Middle frontal gyrus (tissue), 1 donor: ENCODE measurements at regions not wholly inside any gene's neighbourhood (a gene's known extent, or its start where the extent isn't known, plus 50 kb on each side); places are given as distances from the start of the nearest gene placed in this dataset.

ENCODE experiments used
- DNase-seq: peaks from one replicate; pipeline ENCODE4 v3.0.0-alpha.2; 2015; ENCODE audit warnings: low spot score; ENCODE audit errors: extremely low spot score

DNA sequence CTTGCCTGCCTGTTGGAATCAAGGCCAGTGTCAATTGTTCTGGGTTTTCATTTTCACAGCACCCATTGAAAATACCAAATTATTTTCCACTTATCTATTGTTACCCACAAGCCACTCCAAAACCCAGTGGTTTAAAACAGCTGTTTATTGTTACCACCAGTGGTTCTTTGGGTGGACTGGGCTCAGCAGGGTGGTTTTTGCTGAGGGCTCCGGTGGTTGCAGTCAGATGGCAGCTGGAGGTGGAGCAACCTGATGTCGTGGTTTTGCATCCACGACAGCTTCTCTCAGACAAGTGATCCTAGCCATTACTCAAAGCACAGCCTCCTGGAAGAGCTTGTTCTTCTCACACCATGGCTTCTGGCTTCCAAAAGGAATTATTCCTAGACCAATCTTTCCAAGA lies 235.1 kb upstream of the ADARB2 start:
- DNase-seq: no peak

- no peak for DNase-seq
Observed at GRCh38 chr10:1968257-1969033, 231.1 kb upstream of the ADARB2 start.

GRCh38 chr10:1966712-1967376 lies 229.5 kb upstream of the ADARB2 start:
- no peak for DNase-seq

- no peak for DNase-seq
Observed at GRCh38 chr10:1964476-1964875, 227.2 kb upstream of the ADARB2 start.

GRCh38 chr10:1963341-1963740 lies 226.0 kb upstream of the ADARB2 start:
- no peak for DNase-seq

- no peak for DNase-seq
Observed at GRCh38 chr10:1961989-1962388, 224.7 kb upstream of the ADARB2 start.

DNA sequence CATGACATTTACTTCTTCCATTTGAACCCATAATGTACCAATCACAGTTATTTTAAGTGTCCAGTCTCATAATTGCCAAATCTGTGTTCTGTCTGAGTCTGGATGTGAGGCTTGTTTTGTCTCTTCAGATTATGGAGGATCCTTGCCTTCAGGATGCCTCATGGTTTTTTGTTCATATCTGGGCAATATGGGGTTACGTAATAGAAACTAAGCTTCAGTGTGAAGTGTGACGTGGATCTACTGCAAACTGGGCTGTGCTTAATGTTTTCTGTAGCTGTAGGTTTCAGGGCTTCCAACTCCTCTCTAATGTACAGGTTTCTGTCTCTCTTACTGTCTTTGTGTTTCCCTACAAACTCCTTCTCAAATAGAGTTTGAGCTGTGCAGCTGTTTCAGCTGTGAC lies 223.7 kb upstream of the ADARB2 start:
- no peak for DNase-seq

GRCh38 chr10:1957057-1957456 lies 219.7 kb upstream of the ADARB2 start:
- DNase-seq: no peak

- no peak for DNase-seq
Observed at GRCh38 chr10:1954300-1954699, 217.0 kb upstream of the ADARB2 start.

DNA sequence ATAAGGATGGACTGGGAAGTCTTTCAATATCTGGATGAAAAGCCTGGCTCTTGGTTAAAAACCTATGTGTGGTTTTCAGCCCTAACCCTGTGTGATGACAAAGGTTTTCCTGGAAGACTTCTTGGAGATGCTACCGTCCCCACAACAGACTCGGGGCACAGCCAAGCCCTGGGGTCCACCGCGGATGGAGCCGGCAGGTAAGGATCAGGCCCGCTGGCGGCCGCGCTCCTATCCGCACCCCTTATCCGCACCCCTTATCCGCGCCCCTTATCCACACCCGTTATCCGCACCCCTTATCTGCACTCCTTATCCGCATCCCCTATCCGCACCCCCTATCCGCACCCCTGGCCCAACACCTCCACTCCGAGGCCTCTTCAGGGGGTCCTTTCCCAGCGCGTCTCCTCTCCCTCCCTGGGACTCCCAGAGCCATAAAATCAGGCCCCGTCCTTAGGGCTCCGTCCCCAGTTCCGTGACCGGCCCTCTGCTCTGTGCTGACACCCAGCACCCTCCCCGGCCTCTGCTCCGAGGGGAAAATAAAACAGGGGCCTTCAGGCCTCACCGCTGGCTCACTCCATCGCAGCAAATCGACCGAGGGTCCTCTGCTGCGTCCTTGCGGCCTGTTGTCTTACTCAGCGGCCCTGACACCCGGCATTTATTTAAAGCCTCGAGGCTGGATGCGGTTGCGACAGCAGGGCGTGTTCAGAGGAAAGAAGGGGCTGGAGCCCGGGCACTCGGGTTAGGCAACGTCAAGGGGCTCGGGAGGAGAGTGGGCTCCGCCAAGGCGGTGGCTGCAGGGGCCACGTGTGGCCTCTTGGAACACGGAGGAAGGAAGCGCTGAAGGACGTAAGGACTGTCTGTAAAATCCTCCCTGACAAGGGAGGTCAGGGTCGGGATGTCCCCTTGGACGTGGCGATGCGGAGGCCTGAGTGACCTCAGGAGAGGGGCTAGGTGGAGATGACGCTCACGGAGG lies 215.1 kb upstream of the ADARB2 start:
- no peak for DNase-seq

- no peak for DNase-seq
Observed at GRCh38 chr10:1950803-1951495, 213.6 kb upstream of the ADARB2 start.

DNA sequence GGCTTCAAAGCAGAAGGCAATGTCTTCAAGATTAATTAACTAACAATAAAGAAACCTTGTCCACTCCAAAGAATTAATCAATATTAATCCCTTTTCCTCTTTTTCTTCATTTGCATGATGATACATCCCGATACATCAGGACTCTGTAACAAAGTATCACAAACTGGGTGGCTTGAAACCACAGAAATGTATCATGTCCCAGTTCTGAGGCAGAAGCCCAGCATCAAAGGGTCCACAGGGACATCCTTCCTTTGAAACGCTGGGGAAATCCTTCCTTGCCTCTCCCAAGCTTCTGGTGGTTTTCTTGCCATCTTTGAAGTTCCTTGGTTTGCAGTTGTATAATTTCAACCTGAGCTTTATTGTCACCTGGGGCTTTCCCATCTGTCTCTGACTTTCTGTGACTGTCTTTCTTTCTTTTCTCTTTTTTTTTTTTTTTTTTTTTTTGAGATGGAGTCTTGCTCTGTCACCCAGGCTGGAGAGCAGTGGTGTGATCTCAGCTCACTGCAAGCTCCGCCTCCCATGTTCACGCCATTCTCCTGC lies 210.2 kb upstream of the ADARB2 start:
- DNase-seq: no peak

DNA sequence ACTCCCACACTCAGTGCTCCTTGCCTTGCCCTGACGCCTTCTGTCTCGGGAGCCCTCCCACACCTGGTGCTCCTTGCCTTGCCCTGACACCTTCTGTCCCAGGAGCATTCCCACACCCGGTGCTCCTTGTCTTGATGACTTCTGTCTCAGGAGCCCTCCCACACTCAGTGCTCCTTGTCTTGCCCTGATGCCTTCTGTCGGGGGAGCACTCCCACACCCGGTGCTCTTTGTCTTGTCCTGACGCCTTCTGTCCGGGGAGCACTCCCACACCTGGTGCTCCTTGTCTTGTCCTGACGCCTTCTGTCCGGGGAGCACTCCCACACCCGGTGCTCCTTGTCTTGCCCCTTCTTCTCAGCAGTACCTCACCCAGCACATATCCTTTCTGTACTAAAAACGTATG lies 207.2 kb upstream of the ADARB2 start:
- DNase-seq: no peak

GRCh38 chr10:1942478-1942877 lies 205.2 kb upstream of the ADARB2 start:
- no peak for DNase-seq

GRCh38 chr10:1939016-1939415 lies 201.7 kb upstream of the ADARB2 start:
- DNase-seq: no peak

GRCh38 chr10:1938317-1938716 lies 201.0 kb upstream of the ADARB2 start:
- no peak for DNase-seq

DNA sequence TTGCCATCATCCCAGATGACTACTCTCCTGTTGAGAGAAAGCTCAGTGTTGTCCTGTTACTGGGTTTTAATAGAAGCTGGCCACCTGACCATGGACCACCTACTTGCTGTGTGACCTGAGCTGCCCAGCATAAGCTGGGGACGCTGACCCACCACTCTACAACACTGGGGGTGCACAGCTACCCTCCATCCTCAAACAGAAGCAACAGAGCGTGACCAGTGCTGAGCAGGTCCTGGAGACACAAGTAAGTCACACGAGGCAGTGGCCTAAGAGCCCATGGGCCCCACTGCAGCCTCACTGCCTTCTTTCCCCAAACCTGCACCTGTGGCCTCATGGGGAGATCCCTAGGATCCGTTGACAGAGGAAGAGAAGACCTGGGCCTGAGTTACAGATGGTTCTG lies 198.6 kb upstream of the ADARB2 start:
- DNase-seq: no peak

GRCh38 chr10:1933215-1933614 lies 195.9 kb upstream of the ADARB2 start:
- DNase-seq: no peak

GRCh38 chr10:1932692-1933094 lies 195.4 kb upstream of the ADARB2 start:
- DNase-seq: no peak

GRCh38 chr10:1928606-1929005 lies 191.3 kb upstream of the ADARB2 start:
- no peak for DNase-seq

DNA sequence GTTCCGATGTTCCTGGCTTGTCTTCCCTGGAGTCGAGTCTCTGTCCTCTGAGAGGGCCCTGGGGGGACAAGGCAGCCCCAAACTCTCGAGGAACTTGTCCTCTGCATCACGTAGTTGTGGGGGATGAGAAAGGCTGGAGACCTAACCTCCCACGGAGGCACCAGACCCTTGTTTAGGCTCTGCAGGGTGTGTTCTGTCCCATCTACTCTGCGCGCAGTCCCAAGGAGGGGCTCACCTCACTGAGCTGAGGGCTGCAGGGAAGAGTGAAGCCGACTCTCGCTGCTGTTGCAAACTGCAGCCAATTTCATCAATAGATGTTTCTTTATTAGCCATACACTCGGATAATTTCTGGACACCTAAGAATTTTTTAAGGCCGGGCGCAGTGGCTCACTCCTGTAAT lies 186.7 kb upstream of the ADARB2 start:
- DNase-seq: no peak
